ENCODE measurements at regions not wholly inside any gene's neighbourhood (a gene's known extent, or its start where the extent isn't known, plus 50 kb on each side); places are given as distances from the start of the nearest gene placed in this dataset.

- DNase-seq = no peak
Observed at GRCh38 chr2:239476029-239476756, 75.4 kb upstream of the HDAC4 start.

GRCh38 chr2:239475161-239476028, 74.6 kb upstream of the HDAC4 start:
- no peak for DNase-seq

GRCh38 chr2:239473211-239473805, 72.5 kb upstream of the HDAC4 start:
- DNase-seq = no peak

GRCh38 chr2:239472235-239472775, 71.5 kb upstream of the HDAC4 start:
- no peak for DNase-seq

- no peak for DNase-seq
Observed at GRCh38 chr2:239471011-239471792, 70.4 kb upstream of the HDAC4 start.

- no peak for DNase-seq
Observed at GRCh38 chr2:239470151-239470900, 69.5 kb upstream of the HDAC4 start.

GRCh38 chr2:239469106-239469960, 68.5 kb upstream of the HDAC4 start:
- no peak for DNase-seq

- no peak for DNase-seq
Observed at GRCh38 chr2:239468491-239469105, 67.8 kb upstream of the HDAC4 start.

GRCh38 chr2:239467956-239468490, 67.2 kb upstream of the HDAC4 start:
- DNase-seq = no peak

GRCh38 chr2:239467281-239467955, 66.6 kb upstream of the HDAC4 start:
- no peak for DNase-seq

GRCh38 chr2:239466755-239467271, 66.0 kb upstream of the HDAC4 start:
- DNase-seq = no peak

GRCh38 chr2:239466061-239466754, 65.4 kb upstream of the HDAC4 start:
- DNase-seq = peak; percentile 23

GRCh38 chr2:239465017-239466001, 64.5 kb upstream of the HDAC4 start:
- DNase-seq = no peak

- no peak for DNase-seq
Observed at GRCh38 chr2:239464166-239465016, 63.6 kb upstream of the HDAC4 start.

- DNase-seq = no peak
Observed at GRCh38 chr2:239463541-239464165, 62.8 kb upstream of the HDAC4 start.
